OCI-LY3 (cell line): ENCODE measurements at regions not wholly inside any gene's neighbourhood (a gene's known extent, or its start where the extent isn't known, plus 50 kb on each side); places are given as distances from the start of the nearest gene placed in this dataset.

Experiments
- CTCF ChIP-seq: fragments of 200-600, 300-600 bp; sonication (generic); IDR thresholded peaks from 2 replicates; pipeline ENCODE4 v1.5.1; 2014; ENCODE audit warnings: antibody characterized with exemption, low read length, low read depth
- EZH2phosphoT487 ChIP-seq: fragments of 200-600 bp; shearing (Covaris generic); IDR thresholded peaks from 2 replicates; pipeline ENCODE4 v1.6.1; 2018; ENCODE audit warnings: antibody characterized with exemption, mixed run types, low read depth

- TF ChIP-seq CTCF (no peak), EZH2phosphoT487 (no peak)
Measured at GRCh38 chr1:65568285-65568684, 147.8 kb downstream of the LEPR start.
